Chondrocyte (in vitro differentiated cells): ENCODE measurements at regions not wholly inside any gene's neighbourhood (a gene's known extent, or its start where the extent isn't known, plus 50 kb on each side); places are given as distances from the start of the nearest gene placed in this dataset.

Experiments used
- DNase-seq: peaks from one replicate; pipeline ENCODE4 v3.0.0; 2021; ENCODE audit warnings: mixed read lengths, low spot score
- H3K27ac Mint-ChIP-seq: one replicate; pipeline ENCODE4 v1.8.0; 2021; ENCODE audit warnings: mild to moderate bottlenecking, moderate library complexity, mixed read lengths; ENCODE audit not compliant: unreplicated experiment
- H3K27me3 Mint-ChIP-seq: 2 replicates; pipeline ENCODE4 v1.8.0; 2021; ENCODE audit warnings: low read depth, mixed read lengths
- H3K36me3 Mint-ChIP-seq: 2 replicates; pipeline ENCODE4 v1.8.0; 2021; ENCODE audit warnings: low read depth, mixed read lengths
- H3K4me1 Mint-ChIP-seq: 2 replicates; pipeline ENCODE4 v1.8.0; 2021; ENCODE audit warnings: low read depth, mild to moderate bottlenecking, mixed read lengths
- H3K4me3 Mint-ChIP-seq: one replicate; pipeline ENCODE4 v1.8.0; 2021; ENCODE audit warnings: mild to moderate bottlenecking, moderate library complexity, mixed read lengths; ENCODE audit not compliant: unreplicated experiment
- H3K9me3 Mint-ChIP-seq: 2 replicates; pipeline ENCODE4 v1.8.0; 2021; ENCODE audit warnings: low read depth, mixed read lengths
- TF ChIP-seq, protein P1 (sequence below): fragments of 200-600 bp; sonication (generic); IDR thresholded peaks from 2 replicates; pipeline ENCODE4 v1.5.0; 2021; ENCODE audit warnings: antibody characterized with exemption, mild to moderate bottlenecking, moderate library complexity

DNA sequence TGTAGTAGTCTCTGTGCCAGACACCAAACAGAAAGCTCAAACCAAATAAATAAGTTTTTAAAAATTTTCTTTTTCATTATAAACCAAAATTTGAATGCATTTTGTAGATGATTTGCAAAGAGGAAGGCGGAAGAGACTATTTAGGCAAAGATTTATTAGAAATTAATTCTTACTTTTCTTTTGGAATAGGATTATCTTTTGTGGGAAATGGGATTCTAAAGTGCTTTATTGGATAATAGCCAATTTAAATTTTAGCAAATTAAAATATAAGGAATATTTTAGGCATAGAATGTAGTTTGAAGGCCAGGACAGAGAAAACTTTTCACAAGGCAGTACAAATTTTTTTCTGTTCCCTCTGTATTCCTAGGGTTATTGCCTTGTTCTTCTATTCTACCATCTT lies 311.4 kb upstream of the ITGA1 start:
- DNase-seq = no peak
- Mint-ChIP-seq H3K4me1 (no peaks in the 10 kb centered on the region), H3K4me3 (no peak overlapping the region), H3K27ac (no peak overlapping the region), H3K9me3 (peaks cover 6% of the 10 kb centered on the region), H3K36me3 (no peaks in the 10 kb centered on the region), H3K27me3 (peaks cover 24% of the 10 kb centered on the region)
- TF ChIP-seq, protein P1, sequence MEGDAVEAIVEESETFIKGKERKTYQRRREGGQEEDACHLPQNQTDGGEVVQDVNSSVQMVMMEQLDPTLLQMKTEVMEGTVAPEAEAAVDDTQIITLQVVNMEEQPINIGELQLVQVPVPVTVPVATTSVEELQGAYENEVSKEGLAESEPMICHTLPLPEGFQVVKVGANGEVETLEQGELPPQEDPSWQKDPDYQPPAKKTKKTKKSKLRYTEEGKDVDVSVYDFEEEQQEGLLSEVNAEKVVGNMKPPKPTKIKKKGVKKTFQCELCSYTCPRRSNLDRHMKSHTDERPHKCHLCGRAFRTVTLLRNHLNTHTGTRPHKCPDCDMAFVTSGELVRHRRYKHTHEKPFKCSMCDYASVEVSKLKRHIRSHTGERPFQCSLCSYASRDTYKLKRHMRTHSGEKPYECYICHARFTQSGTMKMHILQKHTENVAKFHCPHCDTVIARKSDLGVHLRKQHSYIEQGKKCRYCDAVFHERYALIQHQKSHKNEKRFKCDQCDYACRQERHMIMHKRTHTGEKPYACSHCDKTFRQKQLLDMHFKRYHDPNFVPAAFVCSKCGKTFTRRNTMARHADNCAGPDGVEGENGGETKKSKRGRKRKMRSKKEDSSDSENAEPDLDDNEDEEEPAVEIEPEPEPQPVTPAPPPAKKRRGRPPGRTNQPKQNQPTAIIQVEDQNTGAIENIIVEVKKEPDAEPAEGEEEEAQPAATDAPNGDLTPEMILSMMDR = no peak

DNA sequence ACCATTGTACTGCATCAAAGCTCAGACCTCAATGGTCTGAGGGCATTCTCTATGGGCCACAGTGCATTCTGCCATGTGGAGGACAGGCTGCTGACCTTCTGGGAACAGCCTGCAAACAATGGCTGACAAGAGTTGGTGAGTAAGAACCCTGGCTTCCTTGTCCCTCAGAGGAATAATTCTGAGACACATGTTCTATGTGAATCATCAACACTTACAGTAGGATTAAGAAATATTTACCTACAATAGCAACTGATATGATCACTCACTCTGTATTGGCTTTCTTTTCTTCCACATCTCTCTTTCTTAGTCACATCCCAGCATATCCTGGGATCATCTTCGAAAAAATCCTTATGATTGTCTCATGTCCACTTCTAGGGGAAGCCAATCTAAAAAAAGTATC lies 306.5 kb upstream of the ITGA1 start:
- H3K9me3 Mint-ChIP-seq = peaks cover 6% of the 10 kb centered on the region

DNA sequence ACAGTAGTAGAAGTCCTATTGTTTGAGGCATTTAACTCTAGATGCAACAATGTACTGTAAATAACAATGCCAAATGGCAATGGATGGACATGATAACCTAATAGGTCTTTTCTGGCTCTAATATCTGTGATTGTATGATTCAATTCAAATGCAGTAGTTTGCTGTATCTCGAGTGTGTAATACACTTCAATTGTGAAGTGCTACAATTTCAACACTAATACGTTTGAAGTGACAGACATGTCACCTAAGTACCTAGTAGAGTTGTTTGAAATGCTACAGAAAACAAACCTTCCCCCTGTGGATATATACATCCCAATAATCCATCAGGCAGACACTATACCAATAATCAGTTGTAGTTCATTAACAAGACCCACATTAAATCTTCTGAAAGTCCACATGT lies 305.9 kb upstream of the ITGA1 start:
- no peak for DNase-seq
- no peak overlapping the region for H3K4me3 Mint-ChIP-seq
- H3K4me1 Mint-ChIP-seq = no peaks in the 10 kb centered on the region
- no peak overlapping the region for H3K27ac Mint-ChIP-seq
- H3K9me3 Mint-ChIP-seq = peaks cover 6% of the 10 kb centered on the region
- no peaks in the 10 kb centered on the region for H3K36me3 Mint-ChIP-seq
- peaks cover 26% of the 10 kb centered on the region for H3K27me3 Mint-ChIP-seq
- TF ChIP-seq, protein P1 = no peak

More for the DNA sequence above, 306.5 kb upstream of the ITGA1 start:
- H3K4me3 Mint-ChIP-seq = no peak overlapping the region
- TF ChIP-seq, protein P1 = no peak
- no peak for DNase-seq
- H3K4me1 Mint-ChIP-seq = no peaks in the 10 kb centered on the region
- peaks cover 26% of the 10 kb centered on the region for H3K27me3 Mint-ChIP-seq
- no peak overlapping the region for H3K27ac Mint-ChIP-seq
- no peaks in the 10 kb centered on the region for H3K36me3 Mint-ChIP-seq

DNA sequence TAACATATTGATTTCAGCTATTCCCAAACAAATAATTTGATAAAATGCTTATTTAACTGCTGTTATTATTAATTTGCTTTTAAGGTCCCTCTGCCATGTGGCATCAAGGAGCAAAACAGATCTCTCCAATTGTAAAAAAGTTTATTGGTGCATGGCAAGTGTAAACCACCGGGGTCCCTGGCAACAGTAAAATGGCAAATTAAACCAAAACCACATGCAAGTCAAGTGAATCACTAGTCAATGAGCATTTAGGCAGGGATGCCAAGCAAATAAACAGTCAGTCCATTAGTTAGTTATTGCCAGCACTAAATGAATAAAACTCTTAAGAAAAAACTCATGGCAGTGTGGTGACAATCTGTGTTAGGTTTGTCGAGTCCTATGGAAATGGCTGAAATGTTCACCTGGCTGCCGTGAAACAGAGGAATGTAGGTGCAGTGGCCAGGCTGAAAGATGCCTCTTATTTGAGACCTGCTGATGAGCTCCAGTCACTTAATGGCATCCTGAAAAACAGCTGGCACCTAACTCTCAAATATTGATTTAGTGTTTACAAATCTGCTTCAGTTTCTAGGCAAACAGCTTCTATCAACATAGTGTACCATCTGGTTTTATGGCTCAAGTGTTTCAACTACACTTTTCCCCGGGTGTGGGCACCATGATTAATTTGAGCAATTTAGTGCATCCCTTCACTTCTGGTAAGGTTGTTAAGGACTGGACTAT lies 296.5 kb upstream of the ITGA1 start:
- no peak for DNase-seq
- TF ChIP-seq, protein P1 = no peak
- no peaks in the 10 kb centered on the region for H3K36me3 Mint-ChIP-seq

DNA sequence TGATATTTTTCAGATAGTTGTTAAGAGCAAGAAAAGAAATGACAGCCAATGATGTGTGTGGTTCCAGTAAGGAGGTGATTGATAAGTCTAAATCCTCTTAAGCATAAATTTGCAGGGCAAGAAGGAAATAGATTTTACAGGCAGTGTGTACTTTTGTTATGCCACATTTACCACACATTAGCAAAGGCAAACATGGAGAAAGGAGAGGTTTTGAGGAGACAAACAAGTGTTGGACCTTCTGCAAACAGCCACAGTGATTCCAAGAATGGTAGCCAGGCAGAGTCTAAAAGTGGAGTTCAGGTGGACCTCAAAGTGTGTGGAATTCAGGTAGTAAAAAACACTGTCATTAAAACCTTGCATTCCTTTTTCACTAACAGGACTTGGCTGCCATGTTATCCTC lies 295.9 kb upstream of the ITGA1 start:
- no peak overlapping the region for H3K4me3 Mint-ChIP-seq
- no peak overlapping the region for H3K27ac Mint-ChIP-seq
- no peak for DNase-seq
- no peaks in the 10 kb centered on the region for H3K4me1 Mint-ChIP-seq
- no peaks in the 10 kb centered on the region for H3K9me3 Mint-ChIP-seq
- H3K27me3 Mint-ChIP-seq = peaks cover 3% of the 10 kb centered on the region
- H3K36me3 Mint-ChIP-seq = no peaks in the 10 kb centered on the region
- TF ChIP-seq, protein P1 = no peak

More for the DNA sequence above, 296.5 kb upstream of the ITGA1 start:
- Mint-ChIP-seq H3K27me3 (peaks cover 3% of the 10 kb centered on the region), H3K27ac (no peak overlapping the region), H3K9me3 (no peaks in the 10 kb centered on the region), H3K4me3 (no peak overlapping the region), H3K4me1 (no peaks in the 10 kb centered on the region)
